Stimulated activated CD4-positive, alpha-beta T cell treated with anti-CD3 and anti-CD28 coated beads, TNF-alpha, amount 100 ng/mL, for 4 hours (primary cell): ENCODE measurements at regions not wholly inside any gene's neighbourhood (a gene's known extent, or its start where the extent isn't known, plus 50 kb on each side); places are given as distances from the start of the nearest gene placed in this dataset.
"Not testable (repeated sequence)": the region's sequence is repeated elsewhere in the genome, so short reads cannot be mapped to it uniquely, and the experiment has no call there.

Experiments
- DNase-seq, 3 experiments: peaks; one replicate each; pipeline ENCODE4 v3.0.0-alpha.2; 2020; ENCODE audit warnings: low read depth in 3 of 3

DNA sequence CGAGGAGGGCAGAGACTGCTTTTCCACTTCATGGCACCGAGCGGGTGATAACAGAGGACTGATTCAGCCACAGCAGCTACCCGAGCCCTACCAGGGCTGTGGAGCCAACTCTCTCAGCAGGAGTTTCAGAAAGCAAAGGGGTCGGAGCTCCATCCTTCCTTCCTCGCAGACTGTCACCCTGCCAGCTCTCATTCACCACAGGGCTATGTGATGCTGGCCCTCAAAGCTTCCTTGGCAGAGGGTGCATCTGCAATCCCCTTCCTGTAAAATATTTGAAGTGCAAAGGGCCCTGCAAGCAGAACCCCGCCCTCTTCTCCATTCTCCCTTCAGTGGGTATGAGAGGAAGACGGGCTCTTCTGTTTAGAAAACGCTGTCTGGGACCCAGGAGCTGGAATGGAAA lies 105.3 kb upstream of the LYZL2 start:
- no peak for DNase-seq

GRCh38 chr10:30732671-30733070 lies 103.1 kb upstream of the LYZL2 start:
- no peak for DNase-seq

DNA sequence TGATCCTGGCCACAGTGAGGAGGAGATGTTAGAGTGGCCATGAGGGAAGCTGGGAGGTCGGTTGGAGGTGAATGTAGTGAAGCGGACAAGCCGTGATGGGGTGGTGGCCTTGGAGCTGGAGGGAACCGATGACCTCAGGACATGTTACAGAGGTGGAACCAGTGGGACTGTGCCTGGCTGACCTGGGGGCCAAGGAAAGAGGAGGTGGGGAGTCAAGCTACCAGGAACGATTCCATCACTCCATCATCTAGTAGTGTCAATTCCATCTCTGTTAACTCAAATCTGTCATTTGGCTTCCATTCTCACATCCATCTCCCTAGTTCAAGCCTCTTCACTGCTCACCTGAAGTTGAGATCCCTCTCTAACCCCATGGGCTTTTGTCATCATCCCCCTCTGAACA lies 102.4 kb upstream of the LYZL2 start:
- no peak for DNase-seq

DNA sequence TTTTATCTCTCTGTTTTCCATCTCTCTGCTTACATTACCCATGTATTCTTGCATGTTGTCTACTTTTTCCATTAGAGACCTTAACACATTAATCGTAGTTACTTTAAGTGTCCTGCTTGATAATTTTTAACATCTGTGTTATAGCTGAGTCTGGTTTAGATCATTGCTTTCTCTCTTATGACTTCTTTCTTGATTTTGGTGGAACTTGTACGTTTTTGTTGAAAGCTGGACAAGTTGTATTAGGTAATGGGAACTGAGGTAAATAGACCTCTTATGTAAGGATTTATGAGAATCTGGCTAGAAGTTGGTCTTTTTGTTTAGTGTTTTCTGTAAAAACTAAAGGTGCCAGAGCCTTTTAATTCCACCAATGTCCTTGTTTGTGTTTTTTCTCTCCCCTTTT lies 100.8 kb upstream of the LYZL2 start:
- no peak for DNase-seq

DNA sequence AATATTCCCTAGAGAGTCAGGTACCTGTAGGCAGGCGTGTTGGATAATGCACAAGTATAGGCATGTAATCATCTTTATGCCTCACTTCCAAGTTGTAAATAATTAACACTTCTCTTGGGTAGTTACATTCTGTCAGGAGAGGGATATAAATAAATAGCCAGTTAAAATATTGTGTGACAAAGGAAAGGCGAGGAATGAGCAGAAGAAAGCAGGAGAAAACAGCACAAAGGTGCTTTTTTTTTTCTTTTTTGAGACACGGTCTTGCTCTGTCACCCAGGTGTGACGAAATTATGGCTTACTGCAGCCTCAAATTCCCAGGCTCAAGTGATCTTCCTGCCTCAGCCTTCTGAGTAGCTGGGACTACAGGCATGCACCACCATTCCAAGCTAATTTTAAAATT lies 99.2 kb upstream of the LYZL2 start:
- no peak for DNase-seq

DNA sequence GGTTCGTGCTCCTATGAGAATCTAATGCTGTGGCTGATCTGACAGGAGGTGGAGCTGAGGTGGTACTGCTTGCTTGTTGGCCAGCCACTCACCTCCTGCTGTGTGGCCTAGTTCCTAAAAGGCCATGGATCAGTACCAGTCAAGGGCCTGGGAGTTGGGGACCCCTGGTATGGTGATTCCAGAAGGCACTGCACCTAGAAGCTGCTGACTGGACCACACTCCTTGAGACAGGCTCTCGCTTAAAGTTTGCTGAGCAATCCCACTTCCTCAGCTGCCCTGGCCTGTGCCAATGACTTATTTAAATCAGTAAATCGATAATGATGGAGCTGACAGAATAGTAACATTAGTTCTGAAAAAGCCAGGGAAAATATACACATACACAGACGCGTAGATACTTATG lies 98.6 kb upstream of the LYZL2 start:
- no peak for DNase-seq

DNA sequence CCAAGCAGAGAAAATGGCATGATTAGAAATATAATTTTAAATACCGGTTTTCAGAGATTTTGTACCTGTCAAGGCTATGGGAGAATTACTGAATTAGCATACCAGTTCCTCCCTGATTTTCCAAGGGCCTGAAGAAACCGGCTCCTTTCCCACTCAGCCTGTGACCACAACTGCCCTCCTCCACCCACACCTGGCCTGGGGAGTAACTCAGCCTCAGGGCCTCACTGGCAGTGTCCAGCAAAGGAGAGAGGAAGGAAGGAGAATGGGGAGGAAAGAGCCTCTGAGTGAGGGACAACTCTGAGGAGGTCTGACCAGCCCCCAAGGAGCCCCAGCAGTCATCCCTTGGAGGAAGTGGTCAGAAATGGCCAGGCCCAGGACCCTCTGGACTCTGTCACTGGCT lies 98.0 kb upstream of the LYZL2 start:
- no peak for DNase-seq

- peak; percentile 61 to 78 (median 70) for DNase-seq
Measured at GRCh38 chr10:30726783-30727414, 97.3 kb upstream of the LYZL2 start.

DNA sequence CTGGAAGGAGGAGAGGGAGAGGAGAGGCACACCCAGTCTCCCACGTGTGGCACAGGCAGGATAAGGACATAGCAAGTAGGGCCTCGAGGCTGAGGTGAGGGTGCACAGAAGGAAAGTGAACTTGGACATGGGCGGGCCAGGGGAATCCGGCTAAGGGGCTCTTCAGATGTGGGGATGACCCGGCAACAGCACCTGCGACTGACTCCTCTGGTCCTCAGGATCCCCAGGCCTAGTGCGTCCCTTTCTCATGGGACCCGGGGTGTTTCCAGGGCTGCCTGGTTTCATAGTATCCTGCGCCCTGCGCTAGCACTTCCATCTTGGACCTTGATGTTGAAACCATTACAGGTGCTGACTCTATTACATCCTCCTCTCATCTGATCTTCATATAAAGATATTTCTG lies 96.1 kb upstream of the LYZL2 start:
- no peak for DNase-seq

GRCh38 chr10:30724296-30724695 lies 94.7 kb upstream of the LYZL2 start:
- DNase-seq: no peak

DNA sequence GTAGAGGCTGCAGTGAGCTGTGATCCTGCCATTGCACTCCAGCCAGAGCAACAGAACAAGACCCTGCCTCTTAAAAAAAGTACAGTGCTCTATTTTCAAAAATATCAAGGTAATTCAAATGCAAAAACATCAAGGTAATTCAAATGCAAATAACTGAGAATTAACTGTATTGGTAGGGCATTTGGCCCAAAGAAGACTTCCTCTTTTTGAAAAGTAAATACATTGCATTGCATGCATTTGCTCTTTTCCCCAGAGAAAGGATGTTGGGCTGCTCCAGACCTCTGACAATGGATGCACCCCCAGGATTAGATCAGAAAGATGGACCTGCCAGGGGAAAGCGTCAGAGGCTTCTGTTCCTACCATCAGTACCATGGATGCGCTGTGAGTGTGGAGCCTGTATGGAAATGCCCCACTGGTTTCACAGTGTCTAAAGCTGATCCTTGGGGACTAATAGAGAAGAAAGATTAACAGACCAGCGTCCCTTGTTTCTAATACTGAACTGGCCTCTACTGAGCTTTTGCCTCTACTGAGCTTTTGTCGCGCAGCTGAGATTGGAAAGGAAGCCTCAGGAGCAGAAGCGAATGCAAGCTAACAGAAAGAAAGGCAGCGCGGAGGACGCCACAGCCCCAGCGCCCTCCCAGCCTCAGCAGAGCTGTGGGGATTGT lies 93.5 kb upstream of the LYZL2 start:
- DNase-seq: no peak

DNA sequence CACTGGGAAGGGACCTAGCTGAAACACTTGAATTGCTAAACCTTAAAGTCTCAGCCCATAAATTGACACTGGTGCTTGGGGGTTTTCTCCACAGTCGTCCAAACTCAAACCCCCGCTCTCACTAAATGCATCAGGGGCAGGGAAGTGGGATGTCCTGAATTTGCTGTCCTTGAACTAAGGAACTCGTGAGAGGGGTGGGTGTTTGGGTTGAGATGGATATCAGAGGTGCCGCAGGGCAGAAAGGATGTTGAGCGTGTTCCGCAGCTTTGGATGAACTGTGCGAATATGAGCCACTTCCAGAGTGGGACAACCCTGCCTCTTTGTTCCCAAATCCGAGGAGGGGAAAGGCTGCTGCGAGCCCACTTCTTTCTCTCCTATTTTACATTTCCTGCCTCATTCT lies 90.3 kb upstream of the LYZL2 start:
- no peak for DNase-seq

DNA sequence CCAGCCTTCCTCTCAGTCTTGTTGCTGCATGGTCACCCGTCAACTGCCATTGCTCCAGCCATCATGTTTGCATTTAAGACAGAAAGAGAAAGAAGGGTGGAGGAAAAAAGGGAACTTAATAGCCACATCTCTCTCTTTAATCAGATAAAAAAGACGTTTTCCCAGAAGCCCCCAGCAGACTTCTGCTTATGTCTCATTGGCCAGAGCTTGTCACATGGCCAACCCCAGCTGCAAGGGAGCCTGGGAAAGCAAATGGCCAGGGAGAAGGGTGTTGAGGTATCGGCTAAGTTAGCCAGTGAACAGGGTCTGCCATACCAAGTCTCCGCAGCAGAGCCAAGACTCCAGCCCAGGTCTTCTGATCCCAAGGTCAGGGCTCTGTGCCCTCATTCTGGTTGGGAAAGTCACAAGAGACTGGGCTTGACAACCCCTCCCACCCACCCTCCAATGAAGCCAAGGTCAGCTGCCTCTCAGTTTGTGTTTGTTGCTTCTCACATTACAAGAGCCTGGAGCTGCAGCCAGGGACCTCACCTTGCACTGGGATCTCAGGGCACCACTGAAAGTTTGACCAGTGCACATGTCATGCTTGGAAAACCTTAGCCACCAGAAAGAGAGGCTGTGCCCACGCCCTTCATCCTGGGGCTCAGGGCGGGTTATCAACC lies 80.3 kb upstream of the LYZL2 start:
- DNase-seq: no peak

DNA sequence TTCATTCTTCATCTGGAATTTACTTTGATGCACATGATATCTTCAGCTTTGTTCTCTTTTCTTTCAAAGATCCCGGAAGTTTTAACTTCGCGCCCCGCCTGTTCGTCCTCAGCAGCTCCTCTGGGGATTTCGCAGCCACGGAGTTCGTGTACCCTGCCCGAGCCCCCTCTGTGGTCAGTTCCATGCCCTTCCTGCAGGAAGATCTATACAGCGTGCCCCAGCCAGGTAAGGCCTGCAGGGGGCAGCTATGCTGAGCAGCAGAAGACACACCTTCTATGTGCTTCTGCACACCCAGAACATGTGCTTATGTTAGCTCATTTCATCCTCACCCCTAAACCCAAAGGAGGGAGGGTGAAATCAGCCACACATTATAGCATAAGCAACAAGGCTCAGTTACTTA lies 79.7 kb upstream of the LYZL2 start:
- DNase-seq: no peak

- no peak for DNase-seq
Measured at GRCh38 chr10:30708234-30708633, 78.7 kb upstream of the LYZL2 start.

- DNase-seq: not testable (repeated sequence)
Measured at GRCh38 chr10:30706189-30706588, 76.6 kb upstream of the LYZL2 start.

DNA sequence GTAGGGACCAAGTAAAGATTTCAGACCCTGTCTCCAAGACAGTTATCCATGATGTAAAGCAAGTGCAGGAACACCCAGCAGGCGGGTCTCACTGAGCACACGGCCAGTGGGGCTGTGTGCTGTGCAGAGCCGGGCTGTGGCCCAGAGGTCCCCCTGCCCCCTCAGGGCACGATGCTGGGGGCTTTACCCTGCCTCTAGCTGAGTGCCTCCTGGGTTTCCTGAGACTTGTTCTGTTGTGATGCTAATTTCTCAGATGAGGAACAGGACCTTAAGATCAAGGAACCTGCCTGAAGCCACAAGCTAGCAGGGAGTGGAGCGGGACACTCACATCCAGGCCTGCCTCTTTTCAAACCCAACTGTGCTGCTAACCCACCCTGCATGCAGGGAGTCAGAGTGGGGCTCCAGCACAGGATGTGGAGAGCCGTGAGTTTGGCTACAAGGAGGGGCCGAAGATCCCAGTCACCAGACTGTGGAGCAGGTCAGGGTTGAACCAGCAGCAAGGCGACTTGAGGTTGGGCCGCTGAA lies 76.1 kb upstream of the LYZL2 start:
- no peak for DNase-seq

DNA sequence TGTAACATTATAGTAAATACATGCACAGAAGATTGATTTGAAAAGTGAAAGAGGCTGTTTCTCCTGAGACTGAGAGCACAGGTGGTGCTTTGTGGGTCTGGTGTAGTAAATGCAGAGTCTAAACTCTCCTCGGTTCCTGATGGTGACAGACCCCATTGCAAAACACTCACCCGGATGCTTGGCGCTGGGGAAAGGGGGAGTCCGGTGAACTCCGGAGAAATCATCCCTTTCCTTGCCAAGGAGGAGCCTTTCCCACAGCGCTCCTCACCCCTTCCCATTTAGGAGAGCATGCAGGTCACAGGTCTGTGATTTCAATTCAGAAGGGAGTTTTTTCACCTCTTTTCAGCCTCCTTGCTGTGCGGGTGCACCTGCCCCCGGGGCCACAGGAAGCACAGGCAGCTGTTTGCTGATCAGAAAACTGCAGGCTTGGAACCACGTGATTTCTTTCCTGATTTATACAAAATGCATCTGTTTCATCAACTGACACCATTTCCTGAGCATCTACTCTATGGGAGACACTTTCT lies 75.6 kb upstream of the LYZL2 start:
- DNase-seq: no peak

DNA sequence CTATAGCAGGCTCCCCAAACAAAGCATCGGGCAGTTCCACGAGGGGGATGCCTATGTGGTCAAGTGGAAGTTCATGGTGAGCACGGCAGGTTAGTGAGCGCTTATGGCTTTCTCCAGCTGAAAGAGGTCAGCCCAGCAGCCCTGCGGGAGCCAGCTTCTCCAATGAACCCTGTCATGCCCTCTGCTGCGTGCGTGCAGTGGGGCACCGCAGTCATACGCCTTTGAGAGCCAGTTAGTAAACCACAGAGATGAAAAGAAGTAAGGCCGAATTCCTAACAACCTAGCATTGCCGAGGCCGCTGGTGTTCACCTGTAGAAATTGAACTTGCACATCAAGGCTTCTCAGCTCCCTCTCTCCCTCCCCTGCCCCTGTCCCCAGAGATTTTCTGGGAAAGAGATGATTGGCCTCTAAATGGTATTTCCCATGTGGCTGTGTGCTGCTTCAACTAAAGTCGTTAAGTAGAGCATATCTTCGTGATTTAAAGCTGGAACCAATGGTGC lies 75.1 kb upstream of the LYZL2 start:
- not testable (repeated sequence) for DNase-seq

DNA sequence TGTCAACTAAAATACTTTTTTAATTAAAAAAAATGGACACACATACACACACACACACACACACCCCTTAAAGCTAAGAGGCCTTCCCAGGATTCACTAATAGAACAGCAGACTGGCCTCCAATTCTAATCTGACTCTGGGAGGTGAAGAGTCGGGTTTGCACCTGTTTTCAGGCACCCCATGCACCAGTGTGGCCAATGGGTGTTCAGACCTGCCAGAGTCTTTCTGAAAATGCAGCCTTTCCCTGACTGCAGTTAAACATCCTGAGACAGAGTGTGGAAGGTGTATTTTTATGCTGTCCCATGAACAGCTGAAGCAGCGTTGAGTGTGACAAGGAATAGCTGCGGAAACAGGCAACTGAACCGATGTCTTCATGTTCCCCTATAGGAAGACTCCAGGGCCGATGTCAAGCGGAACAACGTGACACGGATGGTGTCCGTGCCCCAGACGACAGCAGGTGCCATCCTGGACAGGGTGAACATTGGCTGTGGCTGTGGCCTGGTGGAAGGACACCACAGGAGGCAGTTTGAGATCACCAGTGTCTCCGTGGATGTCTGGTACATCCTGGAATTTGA lies 74.6 kb upstream of the LYZL2 start:
- no peak for DNase-seq

DNA sequence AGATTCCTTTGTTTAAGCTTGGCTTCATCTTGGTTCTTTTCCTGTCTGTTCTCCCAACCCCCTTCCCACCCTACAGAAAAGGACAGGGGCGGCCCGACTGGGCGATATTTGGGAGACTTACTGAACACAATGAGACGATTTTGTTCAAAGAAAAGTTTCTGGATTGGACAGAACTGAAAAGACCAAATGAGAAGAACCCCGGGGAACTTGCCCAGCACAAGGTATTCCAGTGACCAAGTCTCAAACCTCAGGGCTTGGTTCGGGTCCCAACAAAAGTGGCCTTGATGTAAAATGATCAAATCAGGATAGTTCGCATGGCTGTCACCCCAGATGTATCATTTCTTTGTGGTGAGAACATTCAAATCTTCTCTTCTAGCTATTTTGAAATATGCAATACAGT lies 73.9 kb upstream of the LYZL2 start:
- not testable (repeated sequence) for DNase-seq

- DNase-seq: no peak
Measured at GRCh38 chr10:30702860-30703259, 73.3 kb upstream of the LYZL2 start.
